ENCODE measurements at regions not wholly inside any gene's neighbourhood (a gene's known extent, or its start where the extent isn't known, plus 50 kb on each side); places are given as distances from the start of the nearest gene placed in this dataset.

- no peaks in the 10 kb centered on the region for H3K4me1 ChIP-seq (ENCODE audit: control insufficient read depth in 2 of 3, insufficient read depth in 2 of 3, low read depth in 1 of 3, low read length in 3 of 3)
- DNase-seq (no peak), FAIRE-seq (no peak)
- no peak overlapping the region for H3K27ac ChIP-seq (ENCODE audit: low read depth in 2 of 2, low read length in 2 of 2)
- H3K27me3 ChIP-seq (ENCODE audit: control insufficient read depth, insufficient read depth, low read length) = no peaks in the 10 kb centered on the region
- no peak overlapping the region for H3K9ac ChIP-seq (ENCODE audit: low read length in 3 of 3)
- intact Hi-C loops (cut with DNase I) = no loop called here
- H3K36me3 ChIP-seq (ENCODE audit: control insufficient read depth in 2 of 3, insufficient read depth in 3 of 3, low read length in 3 of 3) = no peaks in the 10 kb centered on the region
- H3K9me3 ChIP-seq (ENCODE audit: control insufficient read depth in 2 of 3, insufficient read depth in 1 of 3, low read length in 3 of 3) = no peaks in the 10 kb centered on the region
- no peak for TF ChIP-seq CTCF (IDR thresholded peaks at IDR 0.05; ENCODE audit: borderline replicate concordance, extremely low read depth, insufficient read depth)
- H3K4me3 ChIP-seq (ENCODE audit: low read length in 3 of 3) = no peak overlapping the region
Measured at GRCh38 chr4:181946902-181947301, 296.3 kb upstream of the TENM3 start.

GRCh38 chr4:181948839-181949382, 294.3 kb upstream of the TENM3 start:
- H3K27ac ChIP-seq (ENCODE audit: low read depth in 2 of 2, low read length in 2 of 2) = no peak overlapping the region
- H3K9me3 ChIP-seq (ENCODE audit: control insufficient read depth in 2 of 3, insufficient read depth in 1 of 3, low read length in 3 of 3) = no peaks in the 10 kb centered on the region
- H3K4me1 ChIP-seq (ENCODE audit: control insufficient read depth in 2 of 3, insufficient read depth in 2 of 3, low read depth in 1 of 3, low read length in 3 of 3) = no peaks in the 10 kb centered on the region
- intact Hi-C loops (cut with DNase I) = no loop called here
- no peak overlapping the region for H3K4me3 ChIP-seq (ENCODE audit: low read length in 3 of 3)
- TF ChIP-seq CTCF (IDR thresholded peaks at IDR 0.05; ENCODE audit: borderline replicate concordance, extremely low read depth, insufficient read depth) = no peak
- H3K36me3 ChIP-seq (ENCODE audit: control insufficient read depth in 2 of 3, insufficient read depth in 3 of 3, low read length in 3 of 3) = no peaks in the 10 kb centered on the region
- FAIRE-seq (no peak), DNase-seq (no peak)
- no peaks in the 10 kb centered on the region for H3K27me3 ChIP-seq (ENCODE audit: control insufficient read depth, insufficient read depth, low read length)
- no peak overlapping the region for H3K9ac ChIP-seq (ENCODE audit: low read length in 3 of 3)

- intact Hi-C loops (cut with DNase I) = no loop called here
- Histone ChIP-seq H3K36me3 (ENCODE audit: control insufficient read depth in 2 of 3, insufficient read depth in 3 of 3, low read length in 3 of 3) (no peaks in the 10 kb centered on the region), H3K27me3 (ENCODE audit: control insufficient read depth, insufficient read depth, low read length) (no peaks in the 10 kb centered on the region), H3K4me1 (ENCODE audit: control insufficient read depth in 2 of 3, insufficient read depth in 2 of 3, low read depth in 1 of 3, low read length in 3 of 3) (no peaks in the 10 kb centered on the region), H3K4me3 (ENCODE audit: low read length in 3 of 3) (no peak overlapping the region), H3K9me3 (ENCODE audit: control insufficient read depth in 2 of 3, insufficient read depth in 1 of 3, low read length in 3 of 3) (no peaks in the 10 kb centered on the region), H3K27ac (ENCODE audit: low read depth in 2 of 2, low read length in 2 of 2) (no peak overlapping the region), H3K9ac (ENCODE audit: low read length in 3 of 3) (no peak overlapping the region)
- TF ChIP-seq CTCF (IDR thresholded peaks at IDR 0.05; ENCODE audit: borderline replicate concordance, extremely low read depth, insufficient read depth) = no peak
- FAIRE-seq (no peak), DNase-seq (no peak)
Measured at GRCh38 chr4:181949704-181950312, 293.4 kb upstream of the TENM3 start.

Measured in kidney (tissue), 13 donors.